ENCODE measurements at regions not wholly inside any gene's neighbourhood (a gene's known extent, or its start where the extent isn't known, plus 50 kb on each side); places are given as distances from the start of the nearest gene placed in this dataset.

DNA sequence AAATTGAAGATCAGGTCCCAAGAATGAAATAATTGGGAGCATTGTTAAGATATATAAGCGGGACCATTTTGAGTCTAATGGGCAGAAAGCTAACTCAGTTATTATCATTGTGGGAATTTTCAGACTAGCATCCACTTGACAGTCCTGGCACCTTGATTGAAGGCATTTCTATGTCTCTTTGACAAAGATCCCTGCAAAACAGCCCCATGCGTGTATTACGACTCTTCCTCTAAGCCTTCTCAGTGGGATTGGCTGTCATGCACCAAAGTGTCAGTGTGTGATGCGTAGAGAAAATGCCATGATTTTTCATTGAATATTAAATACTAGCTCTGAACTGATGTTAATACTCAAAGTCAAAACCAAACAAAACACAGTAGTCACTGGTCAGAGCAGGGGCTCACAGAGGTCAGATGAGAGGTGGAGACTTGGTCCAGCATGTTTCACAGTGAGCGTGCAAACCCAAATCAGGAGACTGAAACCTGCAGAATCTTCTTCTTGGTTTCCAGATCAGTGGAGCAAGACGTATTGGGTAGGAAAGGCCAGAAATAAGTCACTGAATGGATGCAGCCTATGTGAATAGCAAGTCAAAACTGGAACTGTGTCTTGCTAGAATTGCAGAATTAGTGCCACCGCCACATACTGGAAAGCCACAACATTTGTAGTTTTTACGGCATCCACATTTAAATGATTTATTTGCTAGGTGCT, 303.6 kb upstream of the AKR1E2 start:
- TF ChIP-seq, protein P1, sequence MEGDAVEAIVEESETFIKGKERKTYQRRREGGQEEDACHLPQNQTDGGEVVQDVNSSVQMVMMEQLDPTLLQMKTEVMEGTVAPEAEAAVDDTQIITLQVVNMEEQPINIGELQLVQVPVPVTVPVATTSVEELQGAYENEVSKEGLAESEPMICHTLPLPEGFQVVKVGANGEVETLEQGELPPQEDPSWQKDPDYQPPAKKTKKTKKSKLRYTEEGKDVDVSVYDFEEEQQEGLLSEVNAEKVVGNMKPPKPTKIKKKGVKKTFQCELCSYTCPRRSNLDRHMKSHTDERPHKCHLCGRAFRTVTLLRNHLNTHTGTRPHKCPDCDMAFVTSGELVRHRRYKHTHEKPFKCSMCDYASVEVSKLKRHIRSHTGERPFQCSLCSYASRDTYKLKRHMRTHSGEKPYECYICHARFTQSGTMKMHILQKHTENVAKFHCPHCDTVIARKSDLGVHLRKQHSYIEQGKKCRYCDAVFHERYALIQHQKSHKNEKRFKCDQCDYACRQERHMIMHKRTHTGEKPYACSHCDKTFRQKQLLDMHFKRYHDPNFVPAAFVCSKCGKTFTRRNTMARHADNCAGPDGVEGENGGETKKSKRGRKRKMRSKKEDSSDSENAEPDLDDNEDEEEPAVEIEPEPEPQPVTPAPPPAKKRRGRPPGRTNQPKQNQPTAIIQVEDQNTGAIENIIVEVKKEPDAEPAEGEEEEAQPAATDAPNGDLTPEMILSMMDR (IDR thresholded peaks at IDR 0.05): no peak
- TF ChIP-seq POLR2A (IDR thresholded peaks at IDR 0.05): no peak

Measured in testis (tissue), 2 donors.